ENCODE measurements at regions not wholly inside any gene's neighbourhood (a gene's known extent, or its start where the extent isn't known, plus 50 kb on each side); places are given as distances from the start of the nearest gene placed in this dataset.

- Histone ChIP-seq H2BK15ac (ENCODE audit: low read depth, low read length) (no peak overlapping the region), H3K9me3 (ENCODE audit: control insufficient read depth, low read depth, low read length) (no peaks in the 10 kb centered on the region), H3K79me1 (ENCODE audit: insufficient read depth, low read depth, low read length, poor library complexity, severe bottlenecking) (no peaks in the 10 kb centered on the region), H2BK5ac (ENCODE audit: insufficient read length, low read length) (no peak overlapping the region), H3K27me3 (ENCODE audit: insufficient read depth, low read length) (no peaks in the 10 kb centered on the region), H3K4me2 (ENCODE audit: insufficient read depth, insufficient read length, low read length) (no peak overlapping the region), H3K4me1 (ENCODE audit: insufficient read depth, low read length) (peaks cover 6% of the 10 kb centered on the region; the same call in 1 of the 2 replicates), H4K20me1 (ENCODE audit: control insufficient read depth, insufficient read depth, insufficient read length) (no peaks in the 10 kb centered on the region), H3K14ac (ENCODE audit: insufficient read depth, low read length) (no peak overlapping the region), H2BK12ac (ENCODE audit: insufficient read length, low read depth, low read length) (no peak overlapping the region), H3K9ac (ENCODE audit: extremely low read depth, insufficient read length, low read length) (no peak overlapping the region), H2AK5ac (ENCODE audit: insufficient read length, low read length) (no peak overlapping the region), H4K8ac (replicated peaks; ENCODE audit: insufficient read length, low read depth, low read length) (no peak overlapping the region), H3K23me2 (ENCODE audit: insufficient read length, low read depth, low read length, poor library complexity, severe bottlenecking) (no peaks in the 10 kb centered on the region), H3K79me2 (ENCODE audit: insufficient read depth, low read length) (no peaks in the 10 kb centered on the region), H3K56ac (ENCODE audit: insufficient read length, low read depth, low read length) (no peak overlapping the region), H3K18ac (ENCODE audit: insufficient read length, low read depth, low read length) (no peak overlapping the region), H4K91ac (ENCODE audit: insufficient read length, low read depth, low read length) (no peak overlapping the region), H4K5ac (ENCODE audit: insufficient read length, low read depth, low read length) (no peak overlapping the region), H2AFZ (ENCODE audit: low read length) (no peak overlapping the region), H2BK20ac (ENCODE audit: low read depth, low read length, poor library complexity, severe bottlenecking) (no peak overlapping the region), H3K27ac (ENCODE audit: insufficient read length, low read depth, low read length) (no peak overlapping the region), H3K23ac (ENCODE audit: insufficient read length, low read depth, low read length) (no peak overlapping the region), H2BK120ac (ENCODE audit: low read depth, low read length, poor library complexity, severe bottlenecking) (no peak overlapping the region), H3T11ph (ENCODE audit: low read length) (no peak overlapping the region), H3K4ac (ENCODE audit: low read depth, low read length) (no peak overlapping the region)
- DNase-seq, result no peak
- H3K9me3 Mint-ChIP-seq, result no peaks in the 10 kb centered on the region
- H3K4me3 Mint-ChIP-seq, result no peak overlapping the region
- no peak overlapping the region; a peak in 1 of 7 replicates for H3K27ac Mint-ChIP-seq
- WGBS (ENCODE audit: extremely low coverage, insufficient read length, low lambda C conversion rate), result no CpG with 5 or more reads among the region's 2 CpGs
- no peaks in the 10 kb centered on the region for H3K36me3 Mint-ChIP-seq (ENCODE audit: insufficient read depth in 1 of 3, low read depth in 3 of 3)
- TF ChIP-seq CTCF (conservative IDR thresholded peaks at IDR 0.05), result no peak
- H3K27me3 Mint-ChIP-seq (ENCODE audit: low read depth), result no peaks in the 10 kb centered on the region
- H3K4me1 Mint-ChIP-seq, result peaks cover 9 to 11% of the 10 kb centered on the region in 2 experiments
Measured at GRCh38 chr4:13908455-13908854, 280.9 kb upstream of the BOD1L1 start.

Data from H9 (cell line).